NCI-H128 (cell line): ENCODE measurements at regions not wholly inside any gene's neighbourhood (a gene's known extent, or its start where the extent isn't known, plus 50 kb on each side); places are given as distances from the start of the nearest gene placed in this dataset.
"Not testable (repeated sequence)": the region's sequence is repeated elsewhere in the genome, so short reads cannot be mapped to it uniquely, and the experiment has no call there.

Source experiments
- DNase-seq: peaks from one replicate; lab custom pipeline; 2025; ENCODE audit not compliant: unreplicated experiment; lab: John Stamatoyannopoulos, UW

DNA sequence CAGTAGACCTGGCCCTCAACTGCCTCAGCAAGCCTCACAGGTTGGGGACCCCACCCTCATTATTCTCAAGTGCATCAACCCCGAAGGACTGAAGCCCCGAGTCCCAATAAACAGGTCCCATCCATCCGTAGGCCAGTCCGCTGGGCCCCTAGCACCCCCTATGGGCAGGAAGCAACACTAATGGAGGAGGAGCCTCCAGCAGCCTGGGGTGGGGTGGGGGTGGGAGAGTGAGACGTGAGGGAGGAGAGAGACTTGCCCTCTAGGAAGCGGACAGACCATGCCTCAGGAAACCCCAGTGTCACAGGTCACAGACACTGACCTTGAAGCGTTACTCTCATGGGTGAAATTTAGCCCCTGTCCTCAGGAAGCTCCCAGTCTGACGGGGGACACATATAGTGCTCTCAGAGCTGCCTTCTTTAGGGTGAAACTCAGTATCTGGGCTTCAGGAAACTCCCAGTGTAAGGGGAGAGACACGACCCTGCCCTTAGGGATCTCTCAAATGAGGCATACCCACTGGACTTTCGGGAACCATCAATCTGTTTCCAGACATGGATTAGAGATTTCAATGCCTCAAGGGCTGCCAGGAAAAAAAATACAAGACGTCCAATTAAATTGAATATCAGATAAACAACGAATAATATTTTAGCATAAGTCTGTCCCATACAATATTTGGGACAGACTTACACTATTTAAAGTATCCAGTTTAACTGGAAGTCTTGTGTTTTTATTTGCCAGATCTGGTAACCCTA lies 125.8 kb downstream of the MRPL14 start:
- DNase-seq: no peak

DNA sequence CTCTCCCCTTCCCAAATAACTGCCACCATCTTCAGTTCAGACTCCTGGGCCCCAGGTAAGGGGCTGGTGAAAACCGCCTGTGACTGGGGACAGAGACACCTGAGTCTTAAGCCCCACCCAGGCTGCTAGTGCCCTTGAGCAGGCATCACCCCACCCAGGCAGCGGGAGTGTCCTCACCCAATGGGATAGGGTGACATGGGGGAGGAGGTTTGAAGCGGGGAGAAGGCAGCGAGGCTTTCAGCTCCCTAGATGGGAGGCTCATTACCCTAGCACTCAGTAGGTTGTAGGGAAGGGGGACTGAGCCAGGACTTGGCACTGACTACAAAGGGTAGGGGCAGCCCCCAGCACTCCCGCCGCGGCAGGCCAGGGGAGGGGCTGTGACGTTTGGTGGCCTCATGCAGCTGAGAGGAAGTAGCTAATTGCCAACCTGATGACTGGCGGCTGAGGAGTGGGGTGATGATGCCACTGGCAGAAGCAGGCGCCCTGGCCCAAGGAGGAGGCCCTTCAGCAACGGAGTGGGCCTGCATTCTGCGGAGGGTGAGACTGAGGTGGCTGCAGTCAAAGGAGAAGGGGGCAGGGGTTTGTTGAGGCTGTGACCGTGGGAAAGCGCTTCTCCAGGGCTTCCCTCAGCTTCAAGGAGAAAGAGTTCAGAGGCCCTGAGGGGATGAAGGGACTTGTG lies 126.9 kb downstream of the MRPL14 start:
- no peak for DNase-seq

DNA sequence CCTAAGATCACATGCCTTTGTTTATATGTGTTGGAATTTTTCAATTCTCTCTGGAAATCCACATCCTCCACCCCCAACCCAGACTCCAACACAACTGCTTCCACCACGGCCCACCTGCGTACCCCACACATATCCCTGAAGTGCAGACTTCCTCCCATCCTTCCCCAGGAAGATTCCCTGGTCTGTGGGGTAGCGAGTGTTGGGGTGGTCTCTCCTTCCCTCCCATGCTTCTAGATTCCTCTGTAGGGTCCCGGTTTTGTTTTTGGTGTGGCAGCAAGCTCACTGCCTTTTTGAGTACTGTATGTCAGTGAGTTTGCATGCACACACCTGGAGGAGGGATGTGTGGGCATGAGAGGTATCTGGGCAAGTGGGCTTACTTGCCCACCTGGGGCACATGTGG lies 127.6 kb downstream of the MRPL14 start:
- DNase-seq: no peak

DNA sequence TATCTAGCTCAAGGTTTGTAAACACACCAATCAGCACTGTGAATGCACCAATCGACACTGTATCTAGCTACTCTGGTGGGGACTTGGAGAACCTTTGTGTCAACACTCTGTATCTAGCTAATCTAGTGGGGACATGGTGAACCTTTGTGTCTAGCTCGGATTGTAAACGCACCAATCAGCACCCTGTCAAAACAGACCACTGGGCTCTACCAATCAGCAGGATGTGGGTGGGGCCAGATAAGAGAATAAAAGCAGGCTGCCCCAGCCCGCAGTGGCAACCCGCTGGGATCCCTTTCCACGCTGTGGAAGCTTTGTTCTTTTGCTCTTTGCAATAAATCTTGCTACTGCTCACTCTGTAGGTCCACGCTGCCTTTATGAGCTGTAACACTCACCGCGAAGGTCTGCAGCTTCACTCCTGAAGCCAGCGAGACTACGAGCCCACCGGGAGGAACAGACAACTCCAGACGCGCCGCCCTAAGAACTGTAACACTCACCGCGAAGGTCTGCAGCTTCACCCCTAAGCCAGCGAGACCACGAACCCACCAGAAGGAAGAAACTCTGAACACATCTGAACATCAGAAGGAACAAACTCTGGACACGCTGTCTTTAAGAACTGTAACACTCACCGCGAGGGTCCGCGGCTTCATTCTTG lies 128.5 kb downstream of the MRPL14 start:
- not testable (repeated sequence) for DNase-seq

DNA sequence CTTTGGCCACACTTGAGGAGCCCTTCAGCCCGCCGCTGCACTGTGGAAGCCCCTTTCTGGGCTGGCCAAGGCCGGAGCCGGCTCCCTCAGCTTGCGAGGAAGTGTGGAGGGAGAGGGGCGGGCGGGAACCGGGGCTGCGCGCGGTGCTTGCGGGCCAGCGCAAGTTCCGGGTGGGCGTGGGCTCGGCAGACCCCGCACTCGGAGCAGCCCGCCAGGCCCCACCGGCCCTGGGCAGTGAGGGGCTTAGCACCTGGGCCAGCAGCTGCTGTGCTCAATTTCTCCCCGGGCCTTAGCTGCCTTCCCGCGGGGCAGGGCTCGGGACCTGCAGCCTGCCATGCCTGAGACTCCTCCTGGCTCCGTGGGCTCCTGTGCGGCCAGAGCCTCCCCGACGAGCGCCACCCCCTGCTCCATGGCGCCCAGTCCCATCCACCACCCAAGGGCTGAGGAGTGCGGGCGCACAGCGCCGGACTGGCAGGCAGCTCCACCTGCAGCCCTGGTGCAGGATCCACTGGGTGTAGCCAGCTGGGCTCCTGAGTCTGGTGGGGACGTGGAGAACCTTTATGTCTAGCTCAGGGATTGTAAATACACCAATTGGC lies 129.2 kb downstream of the MRPL14 start:
- not testable (repeated sequence) for DNase-seq

DNA sequence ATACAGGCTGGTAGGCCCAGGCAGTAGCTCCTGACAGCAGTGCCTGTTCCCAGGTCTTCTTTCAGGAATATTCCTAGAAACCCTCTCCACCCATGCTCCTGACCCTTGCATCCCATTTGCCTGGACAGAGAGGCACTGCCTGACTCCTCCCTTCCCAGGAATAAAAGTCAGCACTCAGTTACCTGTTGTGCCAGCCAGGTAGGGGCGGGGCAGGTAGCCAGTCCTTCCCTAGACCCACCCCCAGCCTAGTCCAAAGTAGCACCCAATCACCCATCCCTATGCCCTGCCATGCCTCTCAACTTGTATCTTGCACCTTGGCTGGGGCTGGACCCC lies 129.9 kb downstream of the MRPL14 start:
- no peak for DNase-seq

DNA sequence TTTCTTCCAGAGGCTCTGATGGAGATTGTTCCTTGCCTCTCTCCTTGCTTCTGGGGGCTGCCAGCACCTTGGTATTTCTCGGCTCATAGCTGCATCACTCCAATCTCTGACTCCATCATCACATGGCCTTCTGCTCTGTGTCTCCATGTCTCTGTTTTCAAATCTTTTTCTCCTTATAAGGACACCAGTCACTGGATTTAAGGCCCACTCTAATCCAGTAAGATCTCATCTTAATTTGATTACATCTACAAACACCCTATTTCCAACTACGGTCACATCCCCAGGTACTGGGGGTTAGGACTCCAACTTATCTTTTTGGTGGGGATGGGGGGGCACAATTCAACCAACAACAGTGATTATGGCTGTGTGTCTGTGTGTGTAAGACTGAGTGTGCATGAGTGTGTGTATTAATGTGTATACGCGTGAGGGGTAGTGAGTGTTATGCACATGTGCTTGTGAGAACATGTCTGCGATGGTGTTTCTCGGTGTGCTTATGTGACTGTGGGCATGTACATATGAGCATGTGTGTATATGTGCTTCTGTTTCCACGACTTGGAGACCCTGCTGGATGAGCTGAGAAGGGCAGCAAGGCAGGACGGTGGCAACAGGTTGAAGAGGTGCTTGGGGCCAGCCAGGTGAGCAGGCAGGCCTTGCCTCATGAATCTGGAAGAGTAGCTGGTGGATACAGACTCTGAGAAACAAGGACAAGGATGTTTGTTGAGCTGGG lies 130.5 kb downstream of the MRPL14 start:
- no peak for DNase-seq

DNA sequence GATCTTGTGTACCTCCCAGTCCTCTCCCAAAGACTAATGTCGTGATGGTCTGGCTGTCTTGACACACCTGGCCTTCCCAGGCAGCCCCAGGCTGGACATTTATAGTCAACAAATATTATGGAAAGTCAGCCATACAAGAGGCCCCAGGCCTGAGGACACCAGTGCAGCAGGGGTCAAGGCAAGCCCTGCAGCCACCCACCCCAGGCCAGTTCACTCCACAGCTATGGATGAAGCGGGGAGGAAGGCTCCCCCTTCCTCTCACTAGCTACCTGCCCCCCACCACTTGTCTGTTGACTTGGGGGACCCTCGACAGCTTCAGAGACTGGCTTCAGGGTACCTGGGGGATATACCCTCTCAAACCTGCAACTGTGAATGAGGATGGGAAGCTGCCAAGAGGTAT lies 132.1 kb downstream of the MRPL14 start:
- no peak for DNase-seq

DNA sequence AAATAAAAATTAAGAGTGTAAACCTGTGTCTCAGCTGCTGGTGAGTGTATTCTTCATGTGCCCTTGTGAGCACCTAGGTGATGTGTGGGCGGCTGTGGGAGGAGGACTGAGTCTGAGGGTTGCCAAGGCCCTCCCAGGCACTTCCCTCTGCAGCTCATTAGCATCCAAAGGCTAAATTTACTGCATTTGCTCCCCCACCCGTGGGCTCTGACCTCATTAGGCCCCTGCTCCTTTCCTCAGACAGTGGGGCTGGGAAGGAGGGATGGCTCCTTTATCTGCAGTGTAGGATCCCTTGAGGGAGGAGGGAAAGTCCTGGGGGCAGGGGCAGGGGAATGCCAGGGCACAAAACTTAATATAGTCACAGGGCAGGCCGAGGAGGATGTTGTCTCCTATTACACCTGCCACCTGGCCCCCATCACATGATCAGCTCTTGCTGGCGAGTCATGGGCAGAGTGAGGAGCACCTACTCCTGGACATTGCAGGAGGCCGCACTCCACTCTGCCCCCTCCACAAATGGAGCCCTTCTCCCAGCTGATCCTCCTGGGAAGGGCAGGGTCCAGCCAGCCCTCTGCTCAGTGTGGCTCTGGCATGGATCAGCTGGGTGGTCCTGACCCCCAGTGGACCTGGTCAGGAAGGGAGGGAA lies 133.2 kb downstream of the MRPL14 start:
- DNase-seq: no peak

DNA sequence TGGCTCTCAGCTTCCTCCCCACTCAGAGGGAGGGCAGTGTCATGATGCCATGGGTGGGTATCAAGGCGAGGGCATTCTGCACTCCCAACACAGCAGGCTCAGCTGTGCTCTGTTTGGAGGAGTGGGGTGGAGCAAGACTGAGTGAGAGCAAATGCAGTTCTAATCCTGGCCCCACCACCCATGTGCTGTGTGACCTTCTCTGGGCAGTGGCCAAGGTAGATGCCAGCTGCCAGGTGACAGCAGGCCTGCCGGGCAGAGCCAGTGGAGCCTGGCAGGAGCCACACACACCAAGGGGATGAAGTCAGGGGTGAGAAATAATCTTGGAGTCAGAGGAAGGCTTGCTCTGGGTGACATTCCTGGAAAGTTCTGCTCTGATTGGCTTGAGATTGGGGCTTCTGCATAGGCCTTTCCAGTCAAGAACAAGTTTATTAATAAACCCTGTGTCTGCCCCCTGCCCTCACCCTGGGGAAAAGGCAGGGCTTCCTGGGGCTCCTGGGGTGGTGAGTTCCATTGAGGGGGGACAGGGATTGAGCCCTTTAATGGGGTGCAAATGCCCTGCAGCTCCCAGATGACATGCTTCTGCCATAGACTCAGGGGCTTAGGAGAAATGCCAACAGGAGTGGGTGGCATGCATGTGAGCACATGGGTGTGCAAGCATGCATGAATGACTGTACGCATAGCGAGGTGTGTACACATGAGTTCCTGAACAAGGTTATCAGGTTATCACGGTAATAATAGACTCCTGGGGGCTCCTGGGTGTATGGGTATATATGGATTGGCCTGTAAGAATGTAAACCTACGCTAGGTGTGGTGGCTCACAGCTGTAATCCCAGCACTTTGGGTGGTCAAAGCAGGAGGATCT lies 134.2 kb downstream of the MRPL14 start:
- no peak for DNase-seq

DNA sequence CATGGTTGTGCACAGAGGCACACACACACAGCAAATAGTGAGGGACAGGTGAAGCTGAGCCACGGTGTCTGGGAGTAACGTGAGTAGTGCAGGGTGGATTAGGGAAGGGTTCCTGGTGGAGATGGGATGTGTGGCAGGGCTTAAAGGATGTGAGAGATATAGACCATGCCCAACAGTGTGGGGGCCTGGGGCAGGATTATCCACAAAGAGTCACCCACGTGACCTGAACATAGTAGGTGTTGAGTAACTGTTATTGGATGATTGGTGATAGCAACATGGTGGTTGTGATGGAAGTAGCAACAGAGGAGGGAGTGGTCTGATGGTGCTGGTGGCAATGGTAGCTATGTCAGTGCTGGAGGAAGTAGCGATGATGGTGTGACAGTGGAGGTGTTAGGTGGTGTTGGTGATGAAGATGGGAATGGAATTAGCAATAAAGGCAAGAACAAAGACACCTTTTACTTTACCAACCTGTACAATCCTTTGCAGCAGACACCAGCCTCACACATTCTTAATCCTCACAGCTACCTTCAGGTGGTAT lies 135.1 kb downstream of the MRPL14 start:
- no peak for DNase-seq

DNA sequence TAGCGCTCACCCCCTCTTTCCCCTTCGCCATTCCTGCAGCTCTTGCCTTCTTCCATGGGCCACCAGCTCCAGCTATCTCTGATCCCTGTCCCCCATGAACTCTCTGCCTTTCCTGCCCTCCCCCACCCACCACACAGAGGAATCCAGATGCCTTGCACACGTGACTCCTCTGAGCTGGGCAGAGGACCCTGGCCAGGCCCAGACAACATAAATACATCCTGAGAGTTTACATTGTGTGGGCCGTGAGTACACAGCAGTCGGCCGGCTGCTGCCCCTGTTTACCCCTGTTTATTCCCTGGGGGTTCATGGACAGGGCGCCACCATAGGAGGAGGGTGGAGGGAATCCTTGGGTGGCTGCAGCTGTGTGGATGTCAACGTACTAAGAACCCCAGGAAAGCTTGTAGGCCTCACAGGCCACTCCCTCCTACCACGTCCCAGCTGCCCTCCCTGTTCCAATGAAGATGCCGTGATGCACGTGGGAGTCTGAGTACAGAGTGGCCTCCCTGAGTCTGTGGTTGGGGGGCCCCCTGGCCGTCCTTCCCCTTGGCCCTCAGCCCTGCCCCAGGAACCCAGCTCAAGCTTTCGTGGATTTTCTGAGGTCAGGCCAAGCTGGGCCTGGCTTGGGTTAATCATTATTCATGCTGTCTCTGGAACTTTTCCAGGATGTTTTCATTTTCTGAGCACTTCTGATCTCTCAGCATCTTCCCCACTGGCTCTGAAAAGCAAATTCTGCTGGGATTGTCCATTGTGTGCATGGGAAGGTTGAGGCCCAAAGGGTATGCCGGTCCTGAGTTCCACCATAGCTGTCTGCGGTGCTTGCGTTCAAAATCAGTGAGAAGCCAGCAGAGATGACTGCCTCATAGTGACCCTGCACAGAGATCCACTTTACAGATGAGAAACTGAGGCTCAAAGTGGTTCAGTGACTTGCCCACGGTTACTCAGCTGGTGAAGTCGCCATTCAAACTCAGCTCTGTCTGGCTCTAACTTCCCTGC lies 136.3 kb downstream of the MRPL14 start:
- no peak for DNase-seq

DNA sequence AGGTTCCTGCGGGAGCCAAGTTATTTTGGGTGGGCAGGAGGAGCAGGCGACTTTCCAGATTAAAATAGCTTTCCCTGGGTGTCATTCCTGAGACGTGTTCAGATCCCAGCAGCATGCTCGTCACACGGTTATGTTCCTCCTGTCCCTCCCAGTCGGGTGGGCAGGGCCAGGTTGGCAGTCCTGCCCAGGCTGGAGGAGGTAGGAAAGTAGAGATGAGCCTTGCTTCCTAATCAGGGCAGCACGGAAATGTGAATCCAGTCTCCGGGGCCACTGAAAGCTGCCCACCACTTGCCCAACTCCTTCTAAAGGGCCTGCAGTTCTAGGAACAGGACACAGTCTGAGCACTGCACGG lies 137.0 kb downstream of the MRPL14 start:
- DNase-seq: no peak

DNA sequence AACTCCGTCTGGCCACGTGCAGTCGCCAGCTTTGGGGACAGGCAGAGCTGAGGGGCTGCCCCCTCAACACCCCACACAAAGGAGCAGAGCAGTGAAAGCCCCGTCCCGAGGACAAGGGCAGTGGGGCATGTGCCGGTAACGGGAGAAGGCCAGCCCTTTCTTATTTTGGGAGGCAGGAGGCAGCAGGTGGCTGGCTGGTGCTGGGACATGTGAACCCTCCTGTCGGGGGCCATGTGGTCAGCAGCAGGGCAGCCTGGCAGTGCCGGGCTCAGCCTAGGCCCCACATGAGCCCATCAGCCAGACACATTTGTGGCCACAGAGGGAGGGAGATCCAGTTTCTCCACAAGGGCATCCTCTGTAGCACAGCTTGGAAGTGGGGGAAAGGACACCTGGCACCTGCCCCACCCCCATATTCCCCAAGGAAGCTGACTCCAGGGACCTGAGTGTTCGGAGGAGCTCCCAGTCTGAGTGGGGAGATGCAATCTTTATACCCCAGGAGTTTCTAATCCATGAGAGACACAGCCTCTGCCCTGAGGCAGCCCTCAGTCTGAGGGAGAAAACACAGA lies 137.6 kb downstream of the MRPL14 start:
- no peak for DNase-seq

DNA sequence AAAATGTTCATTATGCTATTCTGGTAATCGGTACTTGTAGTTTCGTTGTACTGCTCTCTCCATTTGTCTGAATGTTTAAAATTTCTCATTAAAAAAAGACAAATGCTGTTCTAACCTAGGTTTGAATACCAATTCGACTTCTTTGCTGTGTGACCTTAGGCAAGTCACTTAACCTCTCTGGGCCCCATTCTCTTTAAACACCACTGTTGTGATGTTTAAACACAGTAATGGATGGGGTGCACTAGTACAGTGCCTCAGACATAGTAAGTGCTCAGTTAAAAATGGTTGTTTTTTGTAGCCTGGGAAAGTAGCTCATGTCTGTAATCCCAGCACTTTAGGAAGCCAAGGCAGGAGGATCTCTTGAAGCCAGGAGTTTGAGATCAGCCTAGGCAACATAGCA lies 138.5 kb downstream of the MRPL14 start:
- no peak for DNase-seq

DNA sequence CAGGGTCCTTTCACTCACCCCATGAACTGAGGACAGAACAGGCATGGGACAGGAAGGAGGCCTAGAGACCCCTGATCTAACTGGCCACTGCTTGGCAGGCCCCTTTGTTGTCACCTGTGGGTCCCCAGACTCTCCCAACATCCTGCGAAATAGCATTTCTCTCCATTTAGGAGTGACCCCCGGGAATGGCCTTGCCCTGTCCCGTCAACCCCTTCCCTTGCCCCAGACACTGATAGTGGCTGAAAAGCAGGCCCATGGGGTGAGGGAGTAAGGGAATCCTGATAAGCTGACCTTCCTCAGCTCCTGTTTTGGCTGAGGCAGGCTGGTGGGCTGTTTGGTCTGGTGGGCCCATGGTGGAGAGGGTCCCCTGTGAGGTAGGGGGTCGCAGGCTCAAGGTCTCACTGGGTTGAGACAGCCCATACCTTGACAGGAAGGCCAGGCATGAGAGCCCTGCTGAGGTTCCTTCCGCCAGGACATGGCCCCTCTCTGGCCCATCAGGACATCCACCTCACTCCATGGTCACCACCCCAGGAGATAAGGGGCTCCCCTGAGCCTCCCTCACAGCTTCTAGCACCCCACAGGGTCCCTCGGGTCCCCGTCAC lies 139.3 kb downstream of the MRPL14 start:
- no peak for DNase-seq

DNA sequence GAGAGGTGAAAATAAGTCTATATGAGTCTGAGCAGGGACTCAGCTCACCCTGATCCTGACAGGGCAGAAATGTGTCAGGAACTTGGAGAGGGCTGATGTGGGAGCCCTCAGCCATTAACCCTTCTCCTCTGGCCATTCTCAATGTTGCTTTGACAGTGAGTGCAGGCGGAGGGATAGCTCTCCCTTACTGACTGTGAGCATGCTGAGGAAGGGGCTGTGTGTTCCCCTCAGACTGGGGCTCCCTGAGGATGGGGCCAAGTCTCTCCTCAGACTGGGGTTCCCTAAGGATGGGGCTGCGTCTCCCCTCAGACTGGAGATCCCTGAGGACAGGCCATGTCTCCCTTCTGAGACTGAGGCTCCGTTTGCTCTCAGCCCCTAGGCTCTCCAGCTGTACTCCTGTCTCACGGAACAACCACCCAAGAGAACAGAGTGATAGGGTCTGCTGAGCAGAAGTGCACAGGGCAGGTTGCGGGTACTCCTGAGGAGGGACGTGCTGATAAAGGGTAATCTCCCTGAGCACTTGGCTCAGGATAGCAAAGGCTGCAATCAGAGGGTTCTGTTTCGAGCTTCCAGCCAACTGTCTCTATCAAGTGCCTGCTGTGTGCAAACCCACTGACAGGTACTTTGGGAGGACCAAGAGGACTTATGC lies 141.0 kb downstream of the MRPL14 start:
- DNase-seq: no peak
